GM23338 (cell line): ENCODE measurements at regions not wholly inside any gene's neighbourhood (a gene's known extent, or its start where the extent isn't known, plus 50 kb on each side); places are given as distances from the start of the nearest gene placed in this dataset.

Source experiments
- ATAC-seq: fragments of 200-7000 bp; cut with Tn5 transposase; 3 replicates; pipeline ENCODE4 v1.9.1; 2020
- DNase-seq: peaks from one replicate; pipeline ENCODE4 v3.0.0-alpha.2; 2015; ENCODE audit warnings: low spot score
- H2AFZ ChIP-seq: fragments of 200-600 bp; sonication (generic); 2 replicates; pipeline ENCODE4 v1.8.0; 2016; ENCODE audit warnings: antibody characterized with exemption, mild to moderate bottlenecking, moderate library complexity
- H3F3A ChIP-seq: fragments of 200-600 bp; sonication (generic); replicated peaks from 2 replicates; pipeline ENCODE4 v1.8.0; 2017; ENCODE audit warnings: antibody characterized with exemption, mixed run types, low read depth
- H3K27ac ChIP-seq: fragments of 200-600 bp; sonication (generic); 2 replicates; pipeline ENCODE4 v1.6.1; 2016; ENCODE audit warnings: low read depth
- H3K27me3 ChIP-seq: fragments of 200-600 bp; sonication (generic); 2 replicates; pipeline ENCODE4 v1.8.0; 2016; ENCODE audit warnings: mild to moderate bottlenecking, mixed run types, moderate library complexity; ENCODE audit not compliant: insufficient read depth
- H3K36me3 ChIP-seq: fragments of 200-600 bp; sonication (generic); 2 replicates; pipeline ENCODE4 v1.8.0; 2016; ENCODE audit warnings: mild to moderate bottlenecking; ENCODE audit not compliant: insufficient read depth
- H3K4me1 ChIP-seq: fragments of 200-600 bp; sonication (generic); 2 replicates; pipeline ENCODE4 v1.8.0; 2016; ENCODE audit warnings: mild to moderate bottlenecking, moderate library complexity; ENCODE audit not compliant: insufficient read depth
- H3K4me2 ChIP-seq: fragments of 200-600 bp; sonication (generic); 2 replicates; pipeline ENCODE4 v1.7.1; 2017; ENCODE audit warnings: mixed run types
- H3K4me3 ChIP-seq: fragments of 200-600 bp; sonication (generic); 2 replicates; pipeline ENCODE4 v1.6.1; 2016; ENCODE audit warnings: mixed run types
- H3K79me2 ChIP-seq: fragments of 200-600 bp; sonication (generic); replicated peaks from 2 replicates; pipeline ENCODE4 v1.8.0; 2017; ENCODE audit warnings: mild to moderate bottlenecking; ENCODE audit not compliant: insufficient read depth
- H3K9me2 ChIP-seq: fragments of 200-600 bp; sonication (generic); 2 replicates; pipeline ENCODE4 v1.8.0; 2017; ENCODE audit not compliant: insufficient read depth
- H4K20me1 ChIP-seq: fragments of 200-600 bp; sonication (generic); replicated peaks from 2 replicates; pipeline ENCODE4 v1.8.0; 2017; ENCODE audit warnings: mild to moderate bottlenecking; ENCODE audit not compliant: insufficient read depth
- H3K27ac Mint-ChIP-seq: 2 replicates; pipeline ENCODE4 v1.8.0; 2020; ENCODE audit warnings: inconsistent platforms, mild to moderate bottlenecking, moderate library complexity, mixed read lengths
- H3K27me3 Mint-ChIP-seq: 3 replicates; pipeline ENCODE4 v1.8.0; 2022; ENCODE audit warnings: low read depth, mild to moderate bottlenecking, moderate library complexity, mixed read lengths, inconsistent platforms; ENCODE audit not compliant: insufficient read depth, poor library complexity
- H3K36me3 Mint-ChIP-seq: 3 replicates; pipeline ENCODE4 v1.8.0; 2021; ENCODE audit warnings: low read depth, mild to moderate bottlenecking, inconsistent platforms, moderate library complexity, mixed read lengths
- H3K4me1 Mint-ChIP-seq: 3 replicates; pipeline ENCODE4 v1.8.0; 2020; ENCODE audit warnings: mild to moderate bottlenecking, inconsistent platforms, mixed read lengths
- H3K4me3 Mint-ChIP-seq: 3 replicates; pipeline ENCODE4 v1.8.0; 2021; ENCODE audit warnings: moderate library complexity, mild to moderate bottlenecking, inconsistent platforms, mixed read lengths
- H3K9me3 Mint-ChIP-seq: 3 replicates; pipeline ENCODE4 v1.8.0; 2020; ENCODE audit warnings: moderate library complexity, mild to moderate bottlenecking, inconsistent platforms, mixed read lengths
- CREB1 ChIP-seq: fragments of 250-450 bp; sonication (Bioruptor Pico); IDR thresholded peaks from 2 replicates; pipeline ENCODE4 v1.5.0; 2020; ENCODE audit warnings: low read depth, mild to moderate bottlenecking, moderate library complexity
- EZH2 ChIP-seq: fragments of 200-600 bp; sonication (generic); IDR thresholded peaks from one replicate; pipeline ENCODE4 v1.8.0; 2017; ENCODE audit warnings: antibody characterized with exemption, mild to moderate bottlenecking, low read depth; ENCODE audit not compliant: unreplicated experiment
- EZH2phosphoT487 ChIP-seq: fragments of 200-600 bp; sonication (generic); IDR thresholded peaks from one replicate; pipeline ENCODE4 v1.8.1; 2018; ENCODE audit warnings: antibody characterized with exemption; ENCODE audit not compliant: unreplicated experiment
- JUNB ChIP-seq: IDR thresholded peaks from one replicate; pipeline ENCODE4 v1.6.1; 2016; ENCODE audit warnings: antibody characterized with exemption; ENCODE audit not compliant: unreplicated experiment
- NANOG ChIP-seq: IDR thresholded peaks from 2 replicates; pipeline ENCODE4 v1.6.1; 2016; ENCODE audit warnings: antibody characterized with exemption, borderline replicate concordance
- POLR2AphosphoS5 ChIP-seq: IDR thresholded peaks from 2 replicates; pipeline ENCODE4 v1.6.1; 2016; ENCODE audit warnings: antibody characterized with exemption, low read depth
- REST ChIP-seq: IDR thresholded peaks from one replicate; pipeline ENCODE4 v1.6.1; 2018; ENCODE audit warnings: antibody characterized with exemption; ENCODE audit not compliant: unreplicated experiment
- STAT1 ChIP-seq: IDR thresholded peaks from one replicate; pipeline ENCODE4 v1.6.1; 2016; ENCODE audit warnings: antibody characterized with exemption; ENCODE audit not compliant: unreplicated experiment
- ZNF114 ChIP-seq: fragments of 250-450 bp; sonication (Bioruptor Pico); IDR thresholded peaks from 2 replicates; pipeline ENCODE4 v1.5.0; 2020; ENCODE audit warnings: mild to moderate bottlenecking, moderate library complexity
- TF ChIP-seq, protein P1 (sequence below): IDR thresholded peaks from 2 replicates; pipeline ENCODE4 v1.6.1; 2016; ENCODE audit warnings: antibody characterized with exemption
- TF ChIP-seq, protein P2 (sequence below), 2 experiments: fragments of 200-600 bp in 1 of 2; sonication (generic) in 1 of 2; conservative IDR thresholded peaks; 2 replicates each; pipeline versions ENCODE4 v1.5.1 to v1.6.1; 2016 to 2017; ENCODE audit warnings: antibody characterized with exemption in 2 of 2, low read depth in 2 of 2, mild to moderate bottlenecking in 2 of 2, moderate library complexity in 1 of 2
- TF ChIP-seq, protein P3 (sequence below): fragments of 250-450 bp; sonication (Bioruptor Pico); IDR thresholded peaks from 2 replicates; pipeline ENCODE4 v1.5.0; 2020; ENCODE audit warnings: mild to moderate bottlenecking, moderate library complexity

DNA sequence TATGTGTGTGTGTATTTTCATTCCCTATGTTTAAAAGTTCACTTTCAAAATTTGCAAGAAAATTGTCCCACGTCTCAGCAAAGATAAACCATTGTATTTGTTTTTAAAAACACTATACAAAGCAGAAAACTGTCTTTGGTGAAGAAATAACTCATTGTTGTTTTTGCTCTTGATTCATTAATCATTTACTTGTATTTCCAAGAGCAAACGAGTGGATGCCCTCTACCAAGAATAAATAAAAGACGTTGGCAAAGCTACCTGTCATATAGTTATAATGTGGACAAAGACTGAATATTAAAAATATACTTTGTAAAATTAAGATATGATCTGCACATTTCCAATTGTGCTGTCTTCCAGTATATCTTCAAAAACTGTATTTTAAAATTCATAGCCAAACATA, 210.9 kb upstream of the NDST3 start (continued):
- no peak for TF ChIP-seq JUNB

DNA sequence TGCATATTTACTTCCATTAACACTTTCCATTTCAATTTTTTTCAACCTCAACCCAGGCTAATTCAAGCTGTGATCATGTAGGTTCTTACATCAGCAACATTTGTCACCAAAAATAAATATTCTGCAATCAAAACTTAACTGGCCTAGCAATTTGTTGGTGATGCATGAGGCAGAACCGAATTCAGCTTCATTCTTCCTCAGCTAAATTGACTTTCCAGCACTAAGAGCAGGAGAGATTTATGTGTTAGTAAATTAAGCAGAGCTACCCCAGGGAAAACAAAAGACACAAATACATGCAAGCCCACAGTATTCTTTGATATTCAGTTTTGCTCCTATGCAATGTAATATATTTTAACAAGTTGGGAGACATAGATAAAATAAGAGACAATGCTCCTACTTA, 208.7 kb upstream of the NDST3 start:
- ATAC-seq = no peak

More for the DNA sequence above, 208.7 kb upstream of the NDST3 start:
- no peaks in the 10 kb centered on the region for H3K36me3 ChIP-seq
- no peak overlapping the region for H3K4me2 ChIP-seq
- H4K20me1 ChIP-seq = no peaks in the 10 kb centered on the region
- no peaks in the 10 kb centered on the region for H3F3A ChIP-seq
- peaks cover 18% of the 10 kb centered on the region for H3K4me1 ChIP-seq
- no peak overlapping the region for H2AFZ ChIP-seq
- Mint-ChIP-seq H3K9me3 (peaks cover 8% of the 10 kb centered on the region), H3K4me1 (peaks cover 19% of the 10 kb centered on the region), H3K4me3 (no peak overlapping the region), H3K36me3 (peaks cover 8% of the 10 kb centered on the region; the same call in 2 of the 3 replicates), H3K27ac (no peak overlapping the region), H3K27me3 (no peaks in the 10 kb centered on the region)
- H3K27me3 ChIP-seq = no peaks in the 10 kb centered on the region
- no peak overlapping the region for H3K4me3 ChIP-seq
- DNase-seq = no peak
- TF ChIP-seq STAT1 = no peak
- no peak for TF ChIP-seq JUNB
- TF ChIP-seq, protein P1, sequence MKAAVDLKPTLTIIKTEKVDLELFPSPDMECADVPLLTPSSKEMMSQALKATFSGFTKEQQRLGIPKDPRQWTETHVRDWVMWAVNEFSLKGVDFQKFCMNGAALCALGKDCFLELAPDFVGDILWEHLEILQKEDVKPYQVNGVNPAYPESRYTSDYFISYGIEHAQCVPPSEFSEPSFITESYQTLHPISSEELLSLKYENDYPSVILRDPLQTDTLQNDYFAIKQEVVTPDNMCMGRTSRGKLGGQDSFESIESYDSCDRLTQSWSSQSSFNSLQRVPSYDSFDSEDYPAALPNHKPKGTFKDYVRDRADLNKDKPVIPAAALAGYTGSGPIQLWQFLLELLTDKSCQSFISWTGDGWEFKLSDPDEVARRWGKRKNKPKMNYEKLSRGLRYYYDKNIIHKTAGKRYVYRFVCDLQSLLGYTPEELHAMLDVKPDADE = no peak
- TF ChIP-seq, protein P2, sequence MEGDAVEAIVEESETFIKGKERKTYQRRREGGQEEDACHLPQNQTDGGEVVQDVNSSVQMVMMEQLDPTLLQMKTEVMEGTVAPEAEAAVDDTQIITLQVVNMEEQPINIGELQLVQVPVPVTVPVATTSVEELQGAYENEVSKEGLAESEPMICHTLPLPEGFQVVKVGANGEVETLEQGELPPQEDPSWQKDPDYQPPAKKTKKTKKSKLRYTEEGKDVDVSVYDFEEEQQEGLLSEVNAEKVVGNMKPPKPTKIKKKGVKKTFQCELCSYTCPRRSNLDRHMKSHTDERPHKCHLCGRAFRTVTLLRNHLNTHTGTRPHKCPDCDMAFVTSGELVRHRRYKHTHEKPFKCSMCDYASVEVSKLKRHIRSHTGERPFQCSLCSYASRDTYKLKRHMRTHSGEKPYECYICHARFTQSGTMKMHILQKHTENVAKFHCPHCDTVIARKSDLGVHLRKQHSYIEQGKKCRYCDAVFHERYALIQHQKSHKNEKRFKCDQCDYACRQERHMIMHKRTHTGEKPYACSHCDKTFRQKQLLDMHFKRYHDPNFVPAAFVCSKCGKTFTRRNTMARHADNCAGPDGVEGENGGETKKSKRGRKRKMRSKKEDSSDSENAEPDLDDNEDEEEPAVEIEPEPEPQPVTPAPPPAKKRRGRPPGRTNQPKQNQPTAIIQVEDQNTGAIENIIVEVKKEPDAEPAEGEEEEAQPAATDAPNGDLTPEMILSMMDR (conservative IDR thresholded peaks at IDR 0.05; ENCODE audit: low read depth in 2 of 2) = no peak
- TF ChIP-seq, protein P3, sequence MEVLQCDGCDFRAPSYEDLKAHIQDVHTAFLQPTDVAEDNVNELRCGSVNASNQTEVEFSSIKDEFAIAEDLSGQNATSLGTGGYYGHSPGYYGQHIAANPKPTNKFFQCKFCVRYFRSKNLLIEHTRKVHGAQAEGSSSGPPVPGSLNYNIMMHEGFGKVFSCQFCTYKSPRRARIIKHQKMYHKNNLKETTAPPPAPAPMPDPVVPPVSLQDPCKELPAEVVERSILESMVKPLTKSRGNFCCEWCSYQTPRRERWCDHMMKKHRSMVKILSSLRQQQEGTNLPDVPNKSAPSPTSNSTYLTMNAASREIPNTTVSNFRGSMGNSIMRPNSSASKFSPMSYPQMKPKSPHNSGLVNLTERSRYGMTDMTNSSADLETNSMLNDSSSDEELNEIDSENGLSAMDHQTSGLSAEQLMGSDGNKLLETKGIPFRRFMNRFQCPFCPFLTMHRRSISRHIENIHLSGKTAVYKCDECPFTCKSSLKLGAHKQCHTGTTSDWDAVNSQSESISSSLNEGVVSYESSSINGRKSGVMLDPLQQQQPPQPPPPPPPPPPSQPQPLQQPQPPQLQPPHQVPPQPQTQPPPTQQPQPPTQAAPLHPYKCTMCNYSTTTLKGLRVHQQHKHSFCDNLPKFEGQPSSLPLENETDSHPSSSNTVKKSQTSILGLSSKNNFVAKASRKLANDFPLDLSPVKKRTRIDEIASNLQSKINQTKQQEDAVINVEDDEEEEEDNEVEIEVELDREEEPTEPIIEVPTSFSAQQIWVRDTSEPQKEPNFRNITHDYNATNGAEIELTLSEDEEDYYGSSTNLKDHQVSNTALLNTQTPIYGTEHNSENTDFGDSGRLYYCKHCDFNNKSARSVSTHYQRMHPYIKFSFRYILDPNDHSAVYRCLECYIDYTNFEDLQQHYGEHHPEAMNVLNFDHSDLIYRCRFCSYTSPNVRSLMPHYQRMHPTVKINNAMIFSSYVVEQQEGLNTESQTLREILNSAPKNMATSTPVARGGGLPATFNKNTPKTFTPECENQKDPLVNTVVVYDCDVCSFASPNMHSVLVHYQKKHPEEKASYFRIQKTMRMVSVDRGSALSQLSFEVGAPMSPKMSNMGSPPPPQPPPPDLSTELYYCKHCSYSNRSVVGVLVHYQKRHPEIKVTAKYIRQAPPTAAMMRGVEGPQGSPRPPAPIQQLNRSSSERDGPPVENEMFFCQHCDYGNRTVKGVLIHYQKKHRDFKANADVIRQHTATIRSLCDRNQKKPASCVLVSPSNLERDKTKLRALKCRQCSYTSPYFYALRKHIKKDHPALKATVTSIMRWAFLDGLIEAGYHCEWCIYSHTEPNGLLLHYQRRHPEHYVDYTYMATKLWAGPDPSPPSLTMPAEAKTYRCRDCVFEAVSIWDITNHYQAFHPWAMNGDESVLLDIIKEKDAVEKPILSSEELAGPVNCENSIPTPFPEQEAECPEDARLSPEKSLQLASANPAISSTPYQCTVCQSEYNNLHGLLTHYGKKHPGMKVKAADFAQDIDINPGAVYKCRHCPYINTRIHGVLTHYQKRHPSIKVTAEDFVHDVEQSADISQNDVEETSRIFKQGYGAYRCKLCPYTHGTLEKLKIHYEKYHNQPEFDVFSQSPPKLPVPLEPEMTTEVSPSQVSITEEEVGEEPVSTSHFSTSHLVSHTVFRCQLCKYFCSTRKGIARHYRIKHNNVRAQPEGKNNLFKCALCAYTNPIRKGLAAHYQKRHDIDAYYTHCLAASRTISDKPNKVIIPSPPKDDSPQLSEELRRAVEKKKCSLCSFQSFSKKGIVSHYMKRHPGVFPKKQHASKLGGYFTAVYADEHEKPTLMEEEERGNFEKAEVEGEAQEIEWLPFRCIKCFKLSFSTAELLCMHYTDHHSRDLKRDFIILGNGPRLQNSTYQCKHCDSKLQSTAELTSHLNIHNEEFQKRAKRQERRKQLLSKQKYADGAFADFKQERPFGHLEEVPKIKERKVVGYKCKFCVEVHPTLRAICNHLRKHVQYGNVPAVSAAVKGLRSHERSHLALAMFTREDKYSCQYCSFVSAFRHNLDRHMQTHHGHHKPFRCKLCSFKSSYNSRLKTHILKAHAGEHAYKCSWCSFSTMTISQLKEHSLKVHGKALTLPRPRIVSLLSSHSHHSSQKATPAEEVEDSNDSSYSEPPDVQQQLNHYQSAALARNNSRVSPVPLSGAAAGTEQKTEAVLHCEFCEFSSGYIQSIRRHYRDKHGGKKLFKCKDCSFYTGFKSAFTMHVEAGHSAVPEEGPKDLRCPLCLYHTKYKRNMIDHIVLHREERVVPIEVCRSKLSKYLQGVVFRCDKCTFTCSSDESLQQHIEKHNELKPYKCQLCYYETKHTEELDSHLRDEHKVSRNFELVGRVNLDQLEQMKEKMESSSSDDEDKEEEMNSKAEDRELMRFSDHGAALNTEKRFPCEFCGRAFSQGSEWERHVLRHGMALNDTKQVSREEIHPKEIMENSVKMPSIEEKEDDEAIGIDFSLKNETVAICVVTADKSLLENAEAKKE (CRISPR knock-in tag) = no peak
- TF ChIP-seq CREB1 (CRISPR knock-in tag) = no peak
- no peak for TF ChIP-seq REST
- TF ChIP-seq EZH2 = no peak
- TF ChIP-seq EZH2phosphoT487 = no peak
- TF ChIP-seq NANOG = no peak
- no peak for TF ChIP-seq ZNF114
- no peak for TF ChIP-seq POLR2AphosphoS5
- H3K27ac ChIP-seq = no peak overlapping the region
- no peaks in the 10 kb centered on the region for H3K9me2 ChIP-seq
- H3K79me2 ChIP-seq = no peaks in the 10 kb centered on the region
